GM12891 (cell line): ENCODE measurements at regions not wholly inside any gene's neighbourhood (a gene's known extent, or its start where the extent isn't known, plus 50 kb on each side); places are given as distances from the start of the nearest gene placed in this dataset.

ENCODE experiments used
- PAX5 ChIP-seq: IDR thresholded peaks from 2 replicates; pipeline ENCODE4 v1.6.1; 2011; ENCODE audit warnings: low read length, moderate library complexity, mild to moderate bottlenecking; ENCODE audit not compliant: insufficient read depth, severe bottlenecking
- POLR2A ChIP-seq: IDR thresholded peaks from 2 replicates; pipeline ENCODE4 v1.6.1; 2011; ENCODE audit warnings: low read depth, low read length, control low read depth
- POLR2AphosphoS5 ChIP-seq: IDR thresholded peaks from 2 replicates; pipeline ENCODE4 v1.6.1; 2011; ENCODE audit warnings: low read depth, low read length, control low read depth
- TAF1 ChIP-seq: IDR thresholded peaks from 2 replicates; pipeline ENCODE4 v1.6.1; 2011; ENCODE audit warnings: low read depth, low read length, control low read depth

- TF ChIP-seq POLR2A: no peak
- no peak for TF ChIP-seq POLR2AphosphoS5
- TF ChIP-seq PAX5: no peak
- no peak for TF ChIP-seq TAF1
Observed at GRCh38 chr7:113456533-113456932, 338.2 kb upstream of the SMIM30 start.
